COLO829 (cell line): ENCODE measurements at regions not wholly inside any gene's neighbourhood (a gene's known extent, or its start where the extent isn't known, plus 50 kb on each side); places are given as distances from the start of the nearest gene placed in this dataset.
"Not testable (repeated sequence)": the region's sequence is repeated elsewhere in the genome, so short reads cannot be mapped to it uniquely, and the experiment has no call there.

Source experiments
- DNase-seq: peaks from one replicate; pipeline ENCODE4 v3.0.0; 2012; ENCODE audit warnings: low spot score

DNA sequence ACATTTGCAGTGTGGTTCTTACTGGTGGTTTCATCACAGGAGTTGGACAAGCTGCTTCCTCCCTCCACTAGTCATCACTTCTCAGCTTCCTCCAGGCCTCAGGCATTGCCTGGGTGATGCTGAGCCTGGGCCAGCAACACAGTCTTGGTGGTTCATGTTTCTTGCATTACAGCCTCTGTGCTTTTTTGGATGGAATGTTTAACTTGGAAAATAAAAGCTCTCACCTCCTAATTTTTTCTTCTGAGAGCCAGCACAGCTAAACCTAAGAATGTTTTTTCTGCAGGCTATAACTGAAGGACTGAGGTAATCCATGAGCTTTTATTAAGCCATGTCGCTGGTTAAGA lies 66.1 kb upstream of the RHOU start:
- no peak for DNase-seq

DNA sequence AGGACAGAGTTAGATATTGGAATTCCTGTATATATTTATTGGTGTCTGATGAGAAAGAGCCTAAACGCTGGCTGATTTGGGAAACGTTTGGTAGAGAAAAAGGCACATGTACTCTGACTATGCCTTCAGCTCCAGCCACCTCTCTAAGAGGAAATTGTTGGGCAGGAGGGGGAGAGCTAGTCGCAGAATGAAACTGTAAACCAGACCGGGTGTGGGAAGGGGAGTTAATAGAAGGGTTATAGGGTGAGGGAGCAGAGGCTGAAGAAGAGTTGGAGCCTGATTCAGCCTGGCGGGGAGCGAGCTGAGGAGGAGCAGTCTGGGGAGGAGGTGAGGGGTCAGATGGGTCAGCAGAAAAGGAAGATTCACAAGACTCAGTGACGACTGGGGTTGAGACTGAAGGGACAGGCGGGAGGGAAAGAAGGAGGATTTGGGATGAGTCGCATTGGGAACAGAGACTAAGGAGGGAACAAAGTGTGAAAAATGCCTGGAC lies 54.2 kb upstream of the RHOU start:
- not testable (repeated sequence) for DNase-seq

DNA sequence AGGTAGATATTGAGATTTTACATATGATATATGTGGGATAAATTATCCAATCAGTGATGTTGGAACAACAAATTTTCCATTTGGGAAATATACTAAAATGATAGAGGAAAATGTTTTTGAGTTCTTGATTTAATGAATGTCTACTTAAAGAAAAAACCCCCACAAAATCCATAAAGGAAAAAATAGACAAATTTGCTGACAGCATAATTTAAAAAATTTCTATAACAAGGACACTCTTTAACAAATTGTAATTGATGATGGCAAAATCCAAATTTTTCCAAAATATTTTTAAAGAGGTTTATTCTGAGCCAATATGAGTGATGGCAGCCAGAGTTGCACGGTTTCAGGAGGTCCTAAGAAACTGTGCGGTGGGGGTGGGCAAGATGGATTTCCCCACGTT lies 51.9 kb upstream of the RHOU start:
- DNase-seq: no peak

DNA sequence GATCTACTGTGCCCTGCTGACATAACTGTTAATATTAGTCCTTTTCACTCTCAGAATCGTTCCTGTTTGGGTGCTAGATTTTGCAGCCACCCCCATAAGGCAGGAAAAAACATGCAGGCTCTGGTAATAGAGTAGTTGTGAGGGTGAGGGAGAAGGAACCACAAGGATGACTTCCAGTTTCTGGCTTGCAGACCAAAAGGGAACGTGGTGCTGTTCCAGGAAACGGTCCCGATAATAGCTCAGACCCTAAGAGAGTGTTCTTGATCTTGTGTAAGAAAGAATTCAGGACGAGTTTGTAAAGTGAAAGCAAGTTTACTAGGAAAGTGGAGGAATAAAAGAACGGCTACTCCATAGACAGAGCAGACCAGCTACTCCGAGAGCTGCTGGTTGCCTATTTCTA lies 50.7 kb upstream of the RHOU start:
- DNase-seq: no peak

DNA sequence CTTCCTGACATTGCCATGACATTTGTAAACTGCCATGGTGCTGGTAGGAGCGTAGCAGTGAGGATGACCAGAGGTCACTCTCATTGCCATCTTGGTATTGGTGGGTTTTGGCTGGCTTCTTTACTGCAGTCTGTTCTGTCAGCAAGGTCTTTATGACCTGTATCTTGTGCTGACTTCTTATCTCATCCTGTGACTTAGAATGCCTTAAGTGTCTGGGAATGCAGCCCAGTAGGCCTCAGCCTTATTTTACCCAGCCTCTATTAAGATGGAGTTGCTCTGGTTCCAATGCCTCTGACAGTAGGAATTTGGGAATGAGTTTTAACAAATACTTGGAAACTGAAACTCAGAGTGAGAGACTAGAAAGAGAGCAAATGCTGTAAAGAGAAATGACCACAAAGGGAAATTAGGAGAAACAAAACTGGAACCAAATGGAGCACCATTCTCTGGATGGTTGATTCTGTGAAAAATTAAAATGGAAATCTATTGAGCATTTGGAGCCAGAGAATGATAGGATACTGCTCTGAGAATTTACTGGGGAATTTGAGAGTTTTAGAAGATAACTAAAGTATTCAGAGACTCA lies 50.1 kb upstream of the RHOU start:
- no peak for DNase-seq
